Neutrophil (primary cell): ENCODE measurements at regions not wholly inside any gene's neighbourhood (a gene's known extent, or its start where the extent isn't known, plus 50 kb on each side); places are given as distances from the start of the nearest gene placed in this dataset.

Experiments used
- H3K27ac ChIP-seq: fragments of 200-600 bp; sonication (generic); 2 replicates; pipeline ENCODE4 v1.5.1; 2016; ENCODE audit warnings: mild to moderate bottlenecking, moderate library complexity
- H3K27me3 ChIP-seq: fragments of 200-600 bp; sonication (generic); 2 replicates; pipeline ENCODE4 v1.6.0; 2016; ENCODE audit warnings: mild to moderate bottlenecking
- H3K36me3 ChIP-seq: fragments of 200-600 bp; sonication (generic); 2 replicates; pipeline ENCODE4 v1.5.1; 2017
- H3K4me1 ChIP-seq, 2 experiments: fragments of 200-600 bp in 1 of 2; sonication (generic) in 1 of 2; 1 replicate in 1 of 2; 2 replicates in 1 of 2; pipeline versions ENCODE4 v1.5.1 to v1.6.1; 2013 to 2016; ENCODE audit warnings: low read depth in 1 of 2, low read length in 1 of 2, mild to moderate bottlenecking in 1 of 2, moderate library complexity in 1 of 2; ENCODE audit not compliant: control insufficient read depth in 1 of 2, insufficient read depth in 1 of 2
- H3K4me3 ChIP-seq, 2 experiments: fragments of 200-600 bp in 1 of 2; sonication (generic) in 1 of 2; 1 replicate in 1 of 2; 2 replicates in 1 of 2; pipeline ENCODE4 v1.5.1; 2013 to 2016; ENCODE audit warnings: low read depth in 1 of 2, low read length in 1 of 2, mild to moderate bottlenecking in 1 of 2, moderate library complexity in 1 of 2
- H3K9me3 ChIP-seq: fragments of 200-600 bp; sonication (generic); 2 replicates; pipeline ENCODE4 v1.5.1; 2016
- CTCF ChIP-seq: fragments of 200-600 bp; sonication (generic); IDR thresholded peaks from 2 replicates; pipeline ENCODE4 v1.5.1; 2016; ENCODE audit warnings: antibody characterized with exemption

DNA sequence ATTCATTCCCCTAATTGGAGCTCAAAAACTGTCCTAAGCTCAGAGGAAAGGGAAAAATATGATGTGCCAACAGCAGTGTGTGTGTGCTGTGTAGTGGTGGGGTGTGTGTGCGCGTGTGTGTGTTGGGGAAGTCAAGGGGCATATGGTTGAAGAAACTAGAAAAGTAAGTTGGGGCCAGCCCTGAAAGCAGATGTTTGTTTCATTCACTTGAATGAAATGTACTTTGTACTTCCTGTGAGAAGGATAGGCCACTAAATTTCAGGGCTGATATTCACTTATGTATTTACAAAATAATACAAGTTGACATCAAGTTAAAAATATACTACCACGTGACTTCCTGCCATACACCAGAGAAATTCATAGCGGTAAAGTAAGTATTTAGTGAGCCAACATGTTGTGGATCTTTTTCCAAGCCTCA lies 151.3 kb upstream of the JADE1 start:
- no peak for TF ChIP-seq CTCF
- H3K27me3 ChIP-seq = no peaks in the 10 kb centered on the region
- H3K36me3 ChIP-seq = no peaks in the 10 kb centered on the region
- no peaks in the 10 kb centered on the region for H3K9me3 ChIP-seq
- no peak overlapping the region for H3K27ac ChIP-seq
- H3K4me3 ChIP-seq = no peak overlapping the region
- no peaks in the 10 kb centered on the region for H3K4me1 ChIP-seq

- H3K4me1 ChIP-seq = no peaks in the 10 kb centered on the region
- H3K27me3 ChIP-seq = no peaks in the 10 kb centered on the region
- H3K9me3 ChIP-seq = no peaks in the 10 kb centered on the region
- no peak overlapping the region for H3K4me3 ChIP-seq
- TF ChIP-seq CTCF = no peak
- no peaks in the 10 kb centered on the region for H3K36me3 ChIP-seq
- H3K27ac ChIP-seq = no peak overlapping the region
Observed at GRCh38 chr4:128657638-128658037, 151.9 kb upstream of the JADE1 start.

GRCh38 chr4:128654465-128654864 lies 155.0 kb upstream of the JADE1 start:
- no peaks in the 10 kb centered on the region for H3K4me1 ChIP-seq
- H3K9me3 ChIP-seq = no peaks in the 10 kb centered on the region
- H3K36me3 ChIP-seq = no peaks in the 10 kb centered on the region
- no peak overlapping the region for H3K4me3 ChIP-seq
- no peak for TF ChIP-seq CTCF
- H3K27ac ChIP-seq = no peak overlapping the region
- H3K27me3 ChIP-seq = no peaks in the 10 kb centered on the region

DNA sequence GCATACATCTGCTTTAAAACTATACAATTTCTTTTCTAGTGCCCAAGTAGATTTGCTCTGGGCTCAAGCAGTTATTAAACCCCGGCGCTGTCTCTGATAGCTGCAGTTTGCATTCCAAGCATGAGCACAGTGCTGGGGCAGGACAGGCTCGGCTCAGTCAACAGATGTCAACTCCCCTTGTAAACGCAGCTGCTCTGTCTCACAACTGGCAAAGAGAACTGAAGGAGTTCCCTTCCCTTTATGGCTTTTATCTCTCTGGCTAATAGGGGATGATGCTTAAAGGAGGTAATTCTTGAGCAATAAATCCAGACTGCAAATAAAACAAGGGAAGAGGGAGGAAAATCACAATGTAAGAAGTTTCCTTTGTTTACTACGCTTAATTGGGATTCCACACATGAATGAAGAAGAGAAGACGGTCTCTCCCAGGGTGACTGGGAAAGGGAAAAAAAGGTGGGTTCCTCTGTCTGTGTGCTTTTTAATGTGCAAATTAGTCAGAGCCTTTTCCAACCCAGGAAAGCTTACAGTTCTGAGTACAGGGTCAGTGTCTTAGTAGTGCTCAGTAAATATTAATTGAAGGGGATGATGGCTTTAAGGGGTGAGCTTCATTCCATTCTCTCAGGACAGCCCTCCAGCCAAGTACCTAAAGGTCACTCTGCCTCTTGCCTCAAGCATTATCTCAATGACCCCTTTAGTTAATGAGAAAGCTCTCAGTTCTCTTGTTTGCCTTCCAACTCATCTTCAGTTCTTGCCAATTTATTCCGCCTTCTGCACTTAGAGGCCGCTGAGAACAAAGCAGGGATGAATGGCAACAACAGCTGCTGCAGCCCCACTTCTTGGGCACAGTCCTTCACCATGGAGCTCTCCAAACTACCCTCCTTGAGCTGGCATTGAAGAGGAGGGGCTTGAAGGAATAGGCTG lies 155.7 kb upstream of the JADE1 start:
- H3K4me1 ChIP-seq = no peaks in the 10 kb centered on the region
- H3K9me3 ChIP-seq = no peaks in the 10 kb centered on the region
- H3K4me3 ChIP-seq = no peak overlapping the region
- H3K36me3 ChIP-seq = no peaks in the 10 kb centered on the region
- H3K27me3 ChIP-seq = no peaks in the 10 kb centered on the region
- H3K27ac ChIP-seq = no peak overlapping the region
- TF ChIP-seq CTCF = no peak

GRCh38 chr4:128649575-128650205 lies 159.8 kb upstream of the JADE1 start:
- TF ChIP-seq CTCF = no peak
- H3K4me1 ChIP-seq = no peaks in the 10 kb centered on the region
- H3K36me3 ChIP-seq = no peaks in the 10 kb centered on the region
- H3K27me3 ChIP-seq = no peaks in the 10 kb centered on the region
- no peak overlapping the region for H3K4me3 ChIP-seq
- H3K27ac ChIP-seq = no peak overlapping the region
- no peaks in the 10 kb centered on the region for H3K9me3 ChIP-seq
